Neural progenitor cell (in vitro differentiated cells): ENCODE measurements at regions not wholly inside any gene's neighbourhood (a gene's known extent, or its start where the extent isn't known, plus 50 kb on each side); places are given as distances from the start of the nearest gene placed in this dataset.

Source experiments
- DNase-seq: peaks from one replicate; pipeline ENCODE4 v3.0.0-alpha.2; 2016; ENCODE audit warnings: low spot score
- H2AFZ ChIP-seq: fragments of 200-600 bp; sonication (generic); replicated peaks from 2 replicates; pipeline ENCODE4 v1.6.1; 2016; ENCODE audit warnings: antibody characterized with exemption
- H3F3A ChIP-seq: fragments of 200-600 bp; sonication (generic); 2 replicates; pipeline ENCODE4 v1.6.1; 2016; ENCODE audit warnings: antibody characterized with exemption, low read depth
- H3K27ac ChIP-seq: fragments of 200-600 bp; sonication (generic); 2 replicates; pipeline ENCODE4 v1.5.1; 2016; ENCODE audit warnings: mild to moderate bottlenecking
- H3K27me3 ChIP-seq: fragments of 200-600 bp; sonication (generic); 2 replicates; pipeline ENCODE4 v1.6.1; 2016; ENCODE audit warnings: mild to moderate bottlenecking, moderate library complexity
- H3K36me3 ChIP-seq: fragments of 200-600 bp; sonication (generic); 2 replicates; pipeline ENCODE4 v1.5.1; 2016
- H3K4me1 ChIP-seq: fragments of 200-600 bp; sonication (generic); 2 replicates; pipeline ENCODE4 v1.6.1; 2016; ENCODE audit warnings: mixed run types
- H3K4me2 ChIP-seq: fragments of 200-600 bp; sonication (generic); 2 replicates; pipeline ENCODE4 v1.6.1; 2016
- H3K4me3 ChIP-seq: fragments of 200-600 bp; sonication (generic); 2 replicates; pipeline ENCODE4 v1.5.1; 2016
- H3K79me2 ChIP-seq: fragments of 200-600 bp; sonication (generic); 2 replicates; pipeline ENCODE4 v1.6.1; 2016; ENCODE audit warnings: low read depth
- H3K9ac ChIP-seq: fragments of 200-600 bp; sonication (generic); 2 replicates; pipeline ENCODE4 v1.6.1; 2016
- H3K9me3 ChIP-seq: fragments of 200-600 bp; sonication (generic); 2 replicates; pipeline ENCODE4 v1.5.1; 2016; ENCODE audit warnings: low read depth
- H4K20me1 ChIP-seq: fragments of 200-600 bp; sonication (generic); 2 replicates; pipeline ENCODE4 v1.6.1; 2016; ENCODE audit warnings: low read depth
- H3K27ac Mint-ChIP-seq: 3 replicates; pipeline ENCODE4 v1.8.0; 2021; ENCODE audit warnings: mixed read lengths
- H3K27me3 Mint-ChIP-seq: 2 replicates; pipeline ENCODE4 v1.8.0; 2022; ENCODE audit warnings: low read depth, mild to moderate bottlenecking, inconsistent platforms, moderate library complexity, mixed read lengths; ENCODE audit not compliant: insufficient read depth
- H3K36me3 Mint-ChIP-seq: 3 replicates; pipeline ENCODE4 v1.8.0; 2021; ENCODE audit warnings: mixed read lengths
- H3K4me1 Mint-ChIP-seq: 3 replicates; pipeline ENCODE4 v1.8.0; 2021; ENCODE audit warnings: mixed read lengths
- H3K4me3 Mint-ChIP-seq: 3 replicates; pipeline ENCODE4 v1.8.0; 2021; ENCODE audit warnings: mild to moderate bottlenecking, moderate library complexity, mixed read lengths
- H3K9me3 Mint-ChIP-seq: 3 replicates; pipeline ENCODE4 v1.8.0; 2020; ENCODE audit warnings: mixed read lengths
- CTCF ChIP-seq: fragments of 200-600 bp; sonication (generic); IDR thresholded peaks from 2 replicates; pipeline ENCODE4 v1.5.1; 2017; ENCODE audit warnings: antibody characterized with exemption, mild to moderate bottlenecking
- EZH2 ChIP-seq: fragments of 200-600 bp; sonication (generic); IDR thresholded peaks from 2 replicates; pipeline ENCODE4 v1.6.1; 2017; ENCODE audit warnings: antibody characterized with exemption, mild to moderate bottlenecking, moderate library complexity
- EZH2phosphoT487 ChIP-seq: fragments of 200-600 bp; sonication (generic); IDR thresholded peaks from 2 replicates; pipeline ENCODE4 v1.6.1; 2017; ENCODE audit warnings: antibody characterized with exemption

DNA sequence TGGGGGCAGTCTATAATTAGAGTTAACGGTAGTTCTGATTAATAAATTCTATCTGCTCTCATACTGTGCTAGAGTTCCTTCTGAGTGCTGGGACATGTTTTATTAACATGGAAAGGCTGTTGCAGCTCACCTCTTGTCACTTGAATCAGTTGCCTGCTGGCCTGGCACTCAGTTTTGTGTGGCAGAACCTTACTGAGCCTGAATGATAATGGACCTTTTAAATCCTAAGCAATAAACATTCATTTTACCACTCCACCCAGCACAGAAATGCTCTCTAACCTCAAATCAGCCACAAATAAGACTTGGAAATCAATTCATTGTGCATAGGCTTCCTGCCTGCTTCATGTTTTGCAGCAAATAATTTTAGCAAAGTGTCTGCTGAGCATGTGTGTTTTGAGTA, 115.0 kb upstream of the RBMS1 start:
- Mint-ChIP-seq H3K36me3 (no peaks in the 10 kb centered on the region), H3K9me3 (no peaks in the 10 kb centered on the region), H3K27me3 (no peaks in the 10 kb centered on the region), H3K27ac (no peak overlapping the region), H3K4me1 (peaks cover 2% of the 10 kb centered on the region), H3K4me3 (no peak overlapping the region)
- H3F3A ChIP-seq: no peaks in the 10 kb centered on the region
- no peaks in the 10 kb centered on the region for H3K9me3 ChIP-seq
- H3K4me1 ChIP-seq: peaks cover 5% of the 10 kb centered on the region
- H3K36me3 ChIP-seq: no peaks in the 10 kb centered on the region
- H3K9ac ChIP-seq: no peak overlapping the region
- H3K4me2 ChIP-seq: no peak overlapping the region
- no peak overlapping the region for H2AFZ ChIP-seq
- TF ChIP-seq EZH2phosphoT487 (no peak), EZH2 (no peak), CTCF (no peak)
- no peaks in the 10 kb centered on the region for H4K20me1 ChIP-seq
- no peaks in the 10 kb centered on the region for H3K27me3 ChIP-seq
- no peak overlapping the region for H3K27ac ChIP-seq
- no peaks in the 10 kb centered on the region for H3K79me2 ChIP-seq
- no peak for DNase-seq
- no peak overlapping the region for H3K4me3 ChIP-seq

GRCh38 chr2:160609346-160609745, 115.7 kb upstream of the RBMS1 start:
- H3K4me3 Mint-ChIP-seq: no peak overlapping the region
- H3K27me3 Mint-ChIP-seq: no peaks in the 10 kb centered on the region
- no peak overlapping the region for H3K9ac ChIP-seq
- no peak overlapping the region for H2AFZ ChIP-seq
- H3K27ac ChIP-seq: no peak overlapping the region
- H3K4me2 ChIP-seq: no peak overlapping the region
- H3K9me3 ChIP-seq: no peaks in the 10 kb centered on the region
- no peak for TF ChIP-seq EZH2
- TF ChIP-seq EZH2phosphoT487: no peak
- TF ChIP-seq CTCF: no peak
- H3K4me1 Mint-ChIP-seq: peaks cover 2% of the 10 kb centered on the region
- H3K4me3 ChIP-seq: no peak overlapping the region
- H4K20me1 ChIP-seq: no peaks in the 10 kb centered on the region
- H3K9me3 Mint-ChIP-seq: no peaks in the 10 kb centered on the region
- DNase-seq: no peak
- H3K27me3 ChIP-seq: no peaks in the 10 kb centered on the region
- H3K79me2 ChIP-seq: no peaks in the 10 kb centered on the region
- H3K36me3 ChIP-seq: no peaks in the 10 kb centered on the region
- no peaks in the 10 kb centered on the region for H3K4me1 ChIP-seq
- no peaks in the 10 kb centered on the region for H3K36me3 Mint-ChIP-seq
- no peaks in the 10 kb centered on the region for H3F3A ChIP-seq
- no peak overlapping the region for H3K27ac Mint-ChIP-seq

- H4K20me1 ChIP-seq: no peaks in the 10 kb centered on the region
- H3F3A ChIP-seq: no peaks in the 10 kb centered on the region
- no peaks in the 10 kb centered on the region for H3K36me3 ChIP-seq
- no peak overlapping the region for H3K9ac ChIP-seq
- TF ChIP-seq CTCF (no peak), EZH2phosphoT487 (no peak), EZH2 (no peak)
- H2AFZ ChIP-seq: no peak overlapping the region
- Mint-ChIP-seq H3K27me3 (no peaks in the 10 kb centered on the region), H3K4me3 (no peak overlapping the region), H3K9me3 (no peaks in the 10 kb centered on the region), H3K4me1 (peaks cover 2% of the 10 kb centered on the region), H3K27ac (no peak overlapping the region), H3K36me3 (no peaks in the 10 kb centered on the region)
- no peaks in the 10 kb centered on the region for H3K79me2 ChIP-seq
- H3K27me3 ChIP-seq: no peaks in the 10 kb centered on the region
- H3K27ac ChIP-seq: no peak overlapping the region
- no peak overlapping the region for H3K4me2 ChIP-seq
- H3K9me3 ChIP-seq: no peaks in the 10 kb centered on the region
- DNase-seq: no peak
- no peaks in the 10 kb centered on the region for H3K4me1 ChIP-seq
- H3K4me3 ChIP-seq: no peak overlapping the region
Measured at GRCh38 chr2:160610041-160610440, 116.4 kb upstream of the RBMS1 start.
